ENCODE measurements at regions not wholly inside any gene's neighbourhood (a gene's known extent, or its start where the extent isn't known, plus 50 kb on each side); places are given as distances from the start of the nearest gene placed in this dataset.
"Not testable (repeated sequence)": the region's sequence is repeated elsewhere in the genome, so short reads cannot be mapped to it uniquely, and the experiment has no call there.

DNA sequence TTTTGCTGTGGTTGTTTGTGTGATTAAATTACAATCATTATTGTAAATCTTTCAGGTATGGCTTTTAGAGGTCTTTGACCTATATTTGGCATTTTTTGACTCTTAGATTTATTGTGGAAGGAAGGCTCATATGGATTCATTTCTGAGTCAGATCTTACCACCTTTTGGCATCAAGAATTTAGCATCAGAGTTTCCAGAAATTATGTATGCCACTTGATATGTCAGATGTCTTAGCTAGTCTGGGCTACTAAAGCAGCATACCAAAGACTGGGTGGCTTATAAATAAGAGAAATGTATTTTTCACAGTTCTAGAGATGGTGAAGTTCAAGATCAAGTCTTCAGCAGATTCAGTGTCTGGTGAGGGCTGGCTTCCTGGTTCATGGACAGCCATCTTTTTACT is 129.5 kb upstream of the PZP start:
- Histone ChIP-seq H3K27ac (ENCODE audit: control insufficient read depth, insufficient read depth) (no peak overlapping the region), H3K79me2 (ENCODE audit: control insufficient read depth, insufficient read depth, low read length) (no peaks in the 10 kb centered on the region), H3K9me3 (replicated peaks; ENCODE audit: control insufficient read depth, insufficient read depth, low read length) (peaks cover 3% of the 10 kb centered on the region; the same call in 2 of the 3 replicates), H3K27me3 (replicated peaks in 1 of 2; ENCODE audit: control insufficient read depth in 2 of 2, insufficient read depth in 2 of 2, low read length in 1 of 2) (peaks cover 0 to 2% of the 10 kb centered on the region in 2 experiments; a peak in 1 of 4 replicates), H3K4me2 (ENCODE audit: control insufficient read depth, insufficient read depth) (no peak overlapping the region), H3K4me1 (ENCODE audit: control insufficient read depth, insufficient read depth, low read length) (peaks cover 10% of the 10 kb centered on the region), H4K20me1 (ENCODE audit: control insufficient read depth, insufficient read depth) (no peaks in the 10 kb centered on the region), H2AFZ (ENCODE audit: control insufficient read depth, low read depth, low read length) (no peak overlapping the region), H3K36me3 (ENCODE audit: control insufficient read depth in 2 of 2, insufficient read depth in 2 of 2, low read length in 1 of 2) (no peaks in the 10 kb centered on the region), H3K9ac (ENCODE audit: control insufficient read depth, insufficient read depth, low read length) (no peak overlapping the region), H3K4me3 (no peak overlapping the region)
- no peak for FAIRE-seq
- ChIA-PET CTCF (no interaction called here), RAD21 (ENCODE audit: unreplicated experiment) (no interaction called here), POLR2A (no interaction called here), SMC1A (ENCODE audit: uncharacterized antibody, unreplicated experiment) (no interaction called here)
- ATAC-seq, result no peak
- no peak for DNase-seq (ENCODE audit: low read depth, low spot score)
- TF ChIP-seq REST (IDR thresholded peaks at IDR 0.05; ENCODE audit: low read depth, low read length) (no peak), IRF4 (IDR thresholded peaks at IDR 0.05; ENCODE audit: low read depth, low read length) (no peak), NFIC (IDR thresholded peaks at IDR 0.05; ENCODE audit: low read depth, low read length) (no peak), BMI1 (IDR thresholded peaks at IDR 0.05; ENCODE audit: borderline replicate concordance) (no peak), USF1 (IDR thresholded peaks at IDR 0.05; ENCODE audit: borderline replicate concordance, extremely low read length, insufficient read depth, low read depth, low read length) (no peak), ZBED1 (IDR thresholded peaks at IDR 0.05; ENCODE audit: borderline replicate concordance) (no peak), MXI1 (IDR thresholded peaks at IDR 0.05; ENCODE audit: low read depth, low read length) (no peak), TAF1 (IDR thresholded peaks at IDR 0.05; ENCODE audit: borderline replicate concordance, low read depth, low read length) (no peak), ZNF24 (IDR thresholded peaks at IDR 0.05) (no peak), HCFC1 (IDR thresholded peaks at IDR 0.05; ENCODE audit: low read length) (no peak)
- BruUV-seq (replicated peaks), result no TSS peak
- intact Hi-C loops (cut with micrococcal nuclease; ENCODE audit: unreplicated experiment), result no loop called here
- in situ Hi-C loops (cut with MboI), result no loop called here

GRCh38 chr12:9336375-9337011 is 128.3 kb upstream of the PZP start:
- intact Hi-C loops (cut with micrococcal nuclease; ENCODE audit: unreplicated experiment); H4K20me1 ChIP-seq (ENCODE audit: control insufficient read depth, insufficient read depth); SMC1A ChIA-PET (ENCODE audit: uncharacterized antibody, unreplicated experiment); CTCF ChIA-PET; H3K9ac ChIP-seq (ENCODE audit: control insufficient read depth, insufficient read depth, low read length); ATAC-seq; BruUV-seq (replicated peaks); RAD21 ChIA-PET (ENCODE audit: unreplicated experiment); H3K9me3 ChIP-seq (replicated peaks; ENCODE audit: control insufficient read depth, insufficient read depth, low read length); H3K79me2 ChIP-seq (ENCODE audit: control insufficient read depth, insufficient read depth, low read length); H3K27me3 ChIP-seq (replicated peaks in 1 of 2; ENCODE audit: control insufficient read depth in 2 of 2, insufficient read depth in 2 of 2, low read length in 1 of 2); H3K27ac ChIP-seq (ENCODE audit: control insufficient read depth, insufficient read depth); POLR2A ChIA-PET; FAIRE-seq; H2AFZ ChIP-seq (ENCODE audit: control insufficient read depth, low read depth, low read length); H3K36me3 ChIP-seq (ENCODE audit: control insufficient read depth in 2 of 2, insufficient read depth in 2 of 2, low read length in 1 of 2); H3K4me2 ChIP-seq (ENCODE audit: control insufficient read depth, insufficient read depth); DNase-seq (ENCODE audit: low read depth, low spot score); in situ Hi-C loops (cut with MboI); H3K4me3 ChIP-seq: not testable (repeated sequence)
- 82% methylated on average over 7 of the region's 7 CpGs for WGBS (ENCODE audit: insufficient coverage, insufficient replicate concordance, low lambda C conversion rate, missing lambda C conversion rate)
- peaks cover 19% of the 10 kb centered on the region for H3K4me1 ChIP-seq (ENCODE audit: control insufficient read depth, insufficient read depth, low read length)
